SKM-1 (cell line): ENCODE measurements at regions not wholly inside any gene's neighbourhood (a gene's known extent, or its start where the extent isn't known, plus 50 kb on each side); places are given as distances from the start of the nearest gene placed in this dataset.
"Not testable (repeated sequence)": the region's sequence is repeated elsewhere in the genome, so short reads cannot be mapped to it uniquely, and the experiment has no call there.

Experiments used
- DNase-seq: peaks from one replicate; lab custom pipeline; 2025; ENCODE audit not compliant: unreplicated experiment; lab: John Stamatoyannopoulos, UW

DNA sequence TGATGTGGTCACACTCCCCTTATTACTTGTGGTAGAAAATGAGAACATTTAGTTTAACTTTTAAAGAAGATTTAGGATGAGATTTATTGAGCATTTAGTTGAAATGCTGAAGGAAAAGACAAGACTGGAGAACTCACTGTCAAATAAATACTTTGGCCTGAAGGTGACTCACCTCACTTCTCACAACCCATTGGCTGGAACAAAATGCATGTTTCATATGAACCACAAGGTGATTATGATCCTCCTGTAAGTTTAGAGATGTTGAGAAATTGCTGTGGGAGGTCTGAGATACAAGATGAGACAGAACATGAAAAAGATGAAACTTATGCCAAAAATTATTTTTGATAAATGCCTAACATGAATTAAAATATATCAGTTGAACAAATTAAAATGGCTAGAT is 1004.5 kb downstream of the SOCS6 start:
- no peak for DNase-seq

DNA sequence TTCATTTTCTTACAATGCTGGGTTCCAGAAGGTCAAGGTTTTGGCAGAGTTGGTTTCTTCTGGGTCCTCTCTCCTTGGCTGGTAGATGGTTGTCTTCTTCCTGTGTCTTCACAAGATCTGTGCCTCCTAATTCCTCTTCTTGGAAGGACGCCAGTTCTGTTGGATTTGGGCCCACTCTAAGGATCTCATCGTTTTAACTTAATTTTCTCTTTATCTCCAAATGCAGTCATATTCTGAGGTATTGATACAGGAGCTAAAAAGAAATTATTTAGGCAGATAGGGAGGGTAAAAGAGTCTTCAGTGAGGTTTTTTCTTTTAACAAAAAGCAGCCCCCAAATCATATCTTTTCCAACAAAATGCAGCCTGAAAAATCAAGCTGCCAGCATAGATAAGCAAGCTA is 998.4 kb downstream of the SOCS6 start:
- no peak for DNase-seq

DNA sequence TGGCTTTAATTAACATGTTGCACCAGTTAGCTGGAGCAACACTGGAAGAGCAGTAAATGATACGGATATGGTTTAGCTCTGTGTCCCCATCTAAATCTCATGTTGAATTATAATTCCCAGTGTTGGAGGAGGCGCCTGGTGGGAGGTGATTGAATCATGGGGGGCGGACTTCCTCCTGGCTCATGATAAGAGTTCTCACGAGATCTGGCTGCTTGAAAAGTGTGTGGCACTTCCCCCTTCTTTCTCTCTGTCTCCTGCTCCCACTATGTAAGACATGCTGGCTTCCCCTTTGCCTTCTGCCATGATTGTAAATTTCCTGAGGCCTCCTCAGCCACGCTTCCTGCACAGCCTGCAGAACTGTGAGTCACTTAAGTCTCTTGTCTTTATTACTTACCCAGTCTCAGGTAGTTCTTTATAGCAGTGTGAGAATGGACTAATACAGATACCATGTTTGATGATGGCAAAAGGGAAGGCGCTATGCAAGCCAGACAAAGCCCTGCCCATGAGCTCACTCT is 963.6 kb downstream of the SOCS6 start:
- no peak for DNase-seq

DNA sequence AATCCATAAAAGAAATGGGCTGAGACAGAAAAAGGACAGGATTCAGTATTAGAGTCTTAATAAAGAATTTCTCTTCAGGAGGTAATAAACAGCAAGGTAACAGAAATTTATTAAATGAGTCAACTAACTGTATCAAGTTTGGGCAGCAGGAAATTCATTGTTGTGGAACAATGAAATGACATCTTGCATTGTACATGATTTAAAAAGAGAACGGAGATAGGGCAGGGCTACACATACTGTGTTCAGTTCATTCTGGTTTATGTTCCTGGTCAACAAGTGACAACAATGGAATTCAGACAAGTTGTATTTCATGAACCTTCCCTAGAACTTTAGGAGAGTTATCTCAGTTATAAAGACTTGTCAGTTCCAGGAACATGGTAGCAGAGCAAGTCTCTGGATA is 961.3 kb downstream of the SOCS6 start:
- DNase-seq: no peak

DNA sequence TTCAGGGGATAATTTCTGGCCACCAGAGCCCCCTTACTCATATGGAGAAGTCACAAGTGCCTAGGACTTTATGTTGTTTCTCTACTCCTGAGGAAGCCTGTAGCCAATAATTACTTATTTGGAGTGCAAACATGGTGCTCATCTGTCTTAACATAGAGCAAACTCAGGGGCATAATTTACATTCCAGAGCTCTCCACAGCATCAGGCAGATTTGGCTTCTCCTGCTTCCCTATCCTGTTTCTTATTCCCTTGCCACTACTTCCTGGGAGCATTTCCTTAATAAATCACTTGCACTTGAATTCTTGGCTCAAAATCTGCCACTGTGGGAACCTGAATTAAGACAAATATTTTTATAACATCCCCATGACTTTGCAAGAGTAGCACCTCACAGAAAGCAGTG is 960.9 kb downstream of the SOCS6 start:
- DNase-seq: no peak

DNA sequence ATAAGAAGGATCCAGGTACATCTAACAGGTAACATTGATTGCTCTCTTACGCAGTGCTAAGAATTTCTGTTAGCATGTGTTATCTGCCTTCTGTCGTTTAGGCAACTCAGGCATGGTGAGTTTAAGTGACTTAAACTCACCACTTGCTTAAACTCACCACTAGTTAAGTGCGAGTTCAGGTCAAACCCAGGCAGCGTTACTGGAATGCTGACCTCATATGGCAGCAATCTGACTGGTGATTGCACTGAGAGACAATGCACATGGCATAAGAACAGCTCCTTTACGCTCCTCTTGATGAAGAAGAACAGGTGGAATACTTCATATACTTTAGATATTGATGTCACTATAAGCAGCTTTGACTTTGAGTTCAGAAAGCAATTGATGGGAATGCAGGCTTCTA is 954.1 kb downstream of the SOCS6 start:
- DNase-seq: no peak

DNA sequence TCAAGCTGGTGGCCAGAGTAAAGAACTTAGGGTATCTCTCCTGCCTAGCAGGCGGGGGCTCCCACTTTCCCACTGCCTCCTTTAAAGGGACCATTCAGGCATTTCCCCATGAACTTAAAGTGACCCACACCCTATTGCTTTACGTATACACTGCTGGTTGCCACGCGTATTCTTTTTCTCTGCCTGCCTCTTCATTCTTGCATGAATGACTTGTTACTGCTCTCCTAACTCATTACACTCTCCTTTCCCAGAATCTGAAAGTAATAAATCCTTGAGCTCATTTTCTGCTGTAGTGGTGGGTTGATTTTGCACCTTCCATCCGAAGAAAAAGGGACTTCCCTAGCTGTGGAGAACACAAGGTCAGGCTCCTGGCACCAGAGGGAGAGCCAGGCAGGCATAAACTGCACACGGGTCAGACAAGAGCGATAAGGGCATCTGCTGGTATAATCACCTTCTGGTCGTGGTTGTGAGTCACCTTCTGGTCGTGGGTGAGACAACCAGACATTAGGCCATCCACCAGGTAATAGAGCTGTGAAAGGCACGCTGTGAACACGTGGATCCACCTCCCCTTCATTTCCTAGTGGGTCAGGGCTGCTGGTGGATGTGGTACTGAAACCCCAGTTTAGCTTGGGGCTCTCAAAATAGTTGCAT is 950.3 kb downstream of the SOCS6 start:
- no peak for DNase-seq

DNA sequence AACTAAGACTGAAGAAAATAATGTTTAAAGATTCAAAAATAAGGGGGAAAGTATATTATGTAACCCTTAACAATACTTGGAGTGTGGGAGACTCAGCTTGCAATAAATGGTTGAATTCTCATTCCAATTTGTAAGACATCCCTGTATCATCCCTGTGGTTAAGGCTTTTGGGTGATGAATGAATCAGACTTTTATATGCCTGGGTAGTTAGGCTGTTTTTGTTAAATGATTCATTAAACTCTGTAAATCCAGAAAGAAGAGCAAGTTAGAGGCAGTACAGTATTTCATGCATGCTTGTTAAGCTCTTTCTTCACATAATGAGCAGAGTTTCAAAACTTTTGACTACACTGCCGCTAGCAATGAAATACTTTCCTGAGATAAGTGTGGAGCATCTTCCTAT is 948.8 kb downstream of the SOCS6 start:
- no peak for DNase-seq

DNA sequence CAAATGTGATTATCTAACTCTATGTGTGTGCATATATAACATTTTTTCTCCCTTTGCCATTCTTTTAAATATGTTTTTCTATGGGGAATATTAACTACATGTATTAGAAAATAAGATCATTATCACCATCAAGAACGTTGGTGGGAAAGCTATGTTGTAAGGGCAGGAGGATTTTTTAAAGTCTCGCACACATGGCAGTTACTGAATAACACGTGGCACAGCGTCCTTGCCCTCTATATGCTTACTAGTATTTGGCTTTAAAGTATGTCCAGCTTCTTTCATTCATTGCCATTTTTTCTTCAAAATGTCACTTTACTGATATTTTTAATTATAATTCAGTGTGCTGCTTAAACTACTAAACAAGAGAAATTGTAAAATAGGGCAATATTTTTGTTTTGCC is 944.3 kb downstream of the SOCS6 start:
- DNase-seq: no peak

DNA sequence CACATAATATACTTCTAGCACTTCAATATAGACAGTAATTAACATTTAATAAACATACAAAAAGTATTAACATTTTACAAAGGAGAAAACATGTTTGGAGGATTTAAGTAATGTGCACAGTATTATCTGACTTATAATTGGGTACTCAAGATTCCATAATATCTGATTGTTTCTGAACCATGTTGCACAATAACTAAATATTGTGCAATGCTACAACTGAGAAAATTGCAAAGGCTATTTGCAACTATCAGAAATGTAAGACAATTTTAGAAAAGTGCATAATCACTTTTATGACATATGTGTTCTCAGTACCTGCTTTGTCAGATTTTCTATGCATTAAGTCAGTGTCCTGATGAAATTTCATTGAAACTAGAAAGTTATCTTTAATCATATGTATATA is 934.6 kb downstream of the SOCS6 start:
- no peak for DNase-seq

DNA sequence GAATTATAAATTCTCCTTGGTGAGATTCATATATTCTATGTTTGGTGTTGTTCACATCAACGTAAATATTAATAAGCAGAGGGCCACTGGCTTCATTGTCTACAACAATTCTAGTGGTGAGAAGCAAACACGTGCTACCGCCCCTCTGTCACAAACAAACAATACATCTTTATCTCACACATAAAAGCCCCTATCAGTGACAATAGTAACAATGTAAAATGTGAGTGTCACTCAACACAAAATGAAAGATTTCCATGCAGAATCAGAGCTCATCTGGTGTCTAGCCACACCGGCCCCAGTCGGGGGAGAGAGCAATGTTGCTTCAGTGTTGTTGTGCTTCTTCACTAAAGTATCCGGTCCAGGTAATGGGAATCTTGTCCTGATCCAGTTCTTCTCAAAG is 932.6 kb downstream of the SOCS6 start:
- DNase-seq: no peak

DNA sequence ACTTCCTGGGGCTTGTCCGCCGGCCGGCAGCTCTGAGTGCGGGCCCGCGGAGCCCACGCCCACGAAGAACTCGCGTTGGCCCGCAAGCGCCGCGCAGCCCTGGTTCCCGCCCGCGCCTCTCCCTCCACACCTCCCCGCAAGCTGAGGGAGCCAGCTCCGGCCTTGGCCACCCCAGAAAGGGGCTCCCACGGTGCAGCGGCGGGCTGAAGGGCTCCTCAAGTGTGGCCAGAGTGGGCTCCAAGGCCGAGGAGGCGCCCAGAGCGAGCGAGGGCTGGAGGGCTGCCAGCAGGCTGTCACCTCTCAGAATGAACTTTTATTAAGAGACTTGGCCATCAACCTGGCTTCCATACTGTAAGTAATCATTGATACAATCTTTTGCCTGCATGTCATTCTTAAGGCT is 923.9 kb downstream of the SOCS6 start:
- DNase-seq: not testable (repeated sequence)

DNA sequence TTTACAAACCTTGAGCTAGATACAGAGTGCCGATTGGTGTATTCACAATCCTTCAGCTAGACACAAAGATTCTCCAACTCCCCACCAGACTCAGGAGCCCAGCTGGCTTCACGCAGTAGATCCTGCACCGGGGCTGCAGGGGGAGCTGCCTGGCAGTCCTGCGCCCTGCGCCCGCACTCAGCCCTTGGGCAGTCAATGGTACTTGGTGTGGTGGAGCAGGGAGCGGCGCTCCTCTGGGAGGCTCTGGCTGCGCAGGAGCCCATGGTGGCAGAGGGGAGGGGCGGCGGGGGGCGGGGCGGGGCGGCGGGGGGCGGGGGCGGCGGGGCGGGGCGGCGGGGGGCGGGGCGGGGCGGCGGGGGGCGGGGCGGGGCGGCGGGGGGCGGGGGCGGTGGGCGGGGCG is 923.4 kb downstream of the SOCS6 start:
- DNase-seq: no peak

DNA sequence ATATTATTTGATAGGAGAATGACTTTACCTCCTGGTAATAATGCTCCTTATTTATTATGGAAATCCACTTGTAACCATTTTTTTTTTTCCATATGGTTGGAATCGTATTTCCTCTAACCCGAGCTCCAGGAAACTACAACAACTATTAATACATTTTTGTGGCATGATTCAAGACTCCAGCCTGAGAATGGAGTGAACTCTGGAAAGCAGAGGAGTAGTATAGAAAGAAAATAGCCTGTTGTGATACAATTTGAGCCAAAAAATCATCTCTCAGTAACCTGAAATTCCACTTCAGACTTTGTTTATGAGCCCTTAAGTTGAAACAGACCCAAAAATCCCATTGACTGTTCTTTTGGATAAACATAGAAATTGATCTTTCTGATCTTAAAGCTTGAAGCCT is 921.1 kb downstream of the SOCS6 start:
- no peak for DNase-seq

DNA sequence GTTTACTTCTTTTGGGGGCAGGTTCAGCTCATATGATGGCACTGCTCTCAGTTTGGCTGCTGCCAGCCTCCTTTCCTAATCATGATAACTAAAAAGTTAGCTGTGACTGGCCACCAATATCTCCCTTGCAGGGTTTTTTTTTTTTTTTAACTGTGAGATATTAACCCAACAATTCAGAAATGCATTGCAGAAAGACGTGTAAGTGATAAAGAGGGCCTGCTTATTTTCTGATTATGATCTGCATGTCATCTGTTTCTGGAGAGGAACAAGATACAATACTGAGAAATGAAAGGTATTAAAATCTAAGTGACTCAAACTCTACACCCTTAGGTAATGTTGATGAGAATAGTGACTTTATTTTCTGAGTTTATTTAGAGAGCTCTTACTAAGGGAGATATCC is 905.6 kb downstream of the SOCS6 start:
- DNase-seq: no peak

DNA sequence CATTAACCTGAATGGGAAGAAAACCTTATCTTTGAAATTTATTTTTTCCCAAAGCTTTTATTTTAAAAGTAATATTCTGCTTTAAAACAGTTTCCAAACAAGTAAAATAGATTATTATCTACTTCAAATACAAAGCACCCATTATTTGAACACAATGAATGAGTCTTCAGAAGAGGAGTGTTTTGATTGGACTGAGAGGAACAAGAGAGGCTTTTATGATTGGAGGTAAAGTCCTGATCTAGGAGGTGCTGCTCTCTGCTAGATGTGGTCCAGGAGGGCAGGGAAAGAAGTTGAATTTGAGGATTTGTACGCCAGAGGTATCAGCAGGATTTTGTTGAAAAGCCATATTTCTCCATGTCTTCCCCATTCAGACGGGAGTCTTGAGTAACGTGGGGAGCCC is 900.7 kb downstream of the SOCS6 start:
- DNase-seq: no peak

DNA sequence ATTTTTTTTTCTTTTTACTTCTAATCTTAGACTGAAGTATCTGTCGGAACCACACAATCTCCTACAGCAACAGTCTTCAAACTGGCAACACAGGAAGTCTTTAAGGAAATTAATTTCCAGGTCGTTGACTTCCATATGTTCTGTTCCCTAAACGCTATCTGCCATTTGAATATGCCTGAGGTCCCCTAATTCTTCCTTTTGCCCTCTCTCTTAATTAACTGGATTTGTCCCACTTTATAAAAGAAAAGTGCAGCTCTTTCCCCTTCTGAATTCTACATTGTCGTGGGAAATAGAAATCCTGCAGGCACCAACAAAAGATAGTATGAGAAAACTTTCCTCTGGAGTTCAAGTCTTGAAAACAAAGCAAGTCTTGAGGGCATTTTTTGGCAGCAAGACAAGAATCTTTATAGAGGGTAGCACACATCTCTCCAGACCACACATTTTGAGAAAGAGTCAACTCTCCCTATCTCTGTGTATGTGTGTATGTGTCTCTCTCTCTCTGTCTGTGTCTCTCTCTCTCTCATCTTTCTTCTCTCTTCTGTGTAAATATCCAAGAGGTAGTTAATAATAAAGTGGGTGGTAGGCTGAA is 879.8 kb downstream of the SOCS6 start:
- DNase-seq: no peak

DNA sequence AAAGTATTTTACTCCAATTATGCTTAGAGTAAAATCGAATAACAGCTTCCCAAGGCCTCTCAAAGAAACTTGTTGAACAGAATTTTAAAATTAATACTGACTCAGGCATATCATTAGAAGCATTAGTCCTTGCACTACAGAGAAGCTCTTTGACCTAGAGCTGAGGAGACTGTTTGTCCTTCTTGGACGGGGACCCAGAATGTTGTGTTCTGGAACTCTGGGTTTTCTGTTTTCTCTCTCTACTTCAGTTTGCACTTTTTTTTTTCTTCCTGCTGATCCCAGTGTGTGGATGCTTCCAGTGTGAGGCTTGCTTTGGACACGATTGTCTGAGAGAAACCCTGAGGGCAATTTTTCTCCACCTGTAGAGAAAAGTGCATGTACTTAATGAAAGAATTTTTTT is 847.6 kb downstream of the SOCS6 start:
- DNase-seq: no peak

DNA sequence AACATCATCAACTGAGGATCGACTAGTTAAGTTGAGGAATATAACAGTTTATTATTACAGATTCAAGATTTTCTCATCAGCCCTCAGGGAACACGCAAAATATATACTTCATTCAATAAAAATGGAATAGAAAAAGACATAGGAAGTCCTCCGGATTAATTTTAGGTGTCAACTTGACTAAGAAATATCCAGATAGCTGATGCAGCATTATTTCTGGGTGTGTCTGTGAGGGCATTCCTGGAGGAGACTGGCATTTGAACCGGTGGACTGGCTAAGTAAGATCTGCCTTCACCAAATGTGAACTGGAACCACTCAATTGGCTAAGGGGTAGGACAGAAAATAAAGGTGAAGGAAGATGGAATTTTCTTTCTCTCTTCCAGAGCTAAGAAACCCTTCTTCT is 845.3 kb downstream of the SOCS6 start:
- DNase-seq: no peak

DNA sequence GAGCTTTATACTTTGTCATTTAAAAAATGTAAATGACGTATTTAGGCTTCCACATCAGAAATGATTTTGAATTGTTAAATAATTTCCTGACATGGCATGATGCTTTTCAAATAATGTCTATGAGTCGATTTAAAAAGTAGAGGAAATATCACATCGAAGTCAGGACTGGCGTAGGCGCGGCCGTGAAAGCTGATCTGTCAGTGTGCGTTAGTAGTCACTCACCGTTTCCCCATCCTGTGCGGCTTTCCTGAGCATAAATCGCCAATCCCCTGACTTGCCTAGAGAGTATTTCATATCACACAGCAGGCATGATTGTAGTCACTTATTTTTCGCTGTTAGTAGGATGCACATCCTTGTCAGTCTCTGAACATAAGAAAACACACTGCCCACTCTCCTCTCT is 843.1 kb downstream of the SOCS6 start:
- no peak for DNase-seq

DNA sequence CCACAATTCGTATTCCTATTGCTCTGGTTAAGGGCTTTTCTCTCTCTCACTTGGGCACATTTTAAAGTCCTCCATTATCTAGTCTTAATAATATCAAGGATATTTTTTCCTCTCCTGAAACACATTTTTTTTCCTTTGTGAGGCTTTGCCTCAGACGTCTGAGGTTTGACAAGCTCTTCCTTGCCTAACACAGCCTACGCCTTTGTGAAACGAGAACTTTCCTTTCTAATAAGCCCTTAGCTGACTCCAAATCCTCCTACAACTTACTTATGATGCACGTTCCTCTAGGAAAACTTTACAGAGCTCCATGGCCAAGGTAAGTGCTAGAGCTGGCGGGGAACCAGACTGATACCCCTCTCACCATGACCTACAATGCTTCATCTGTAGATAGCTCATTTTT is 841.5 kb downstream of the SOCS6 start:
- DNase-seq: no peak

DNA sequence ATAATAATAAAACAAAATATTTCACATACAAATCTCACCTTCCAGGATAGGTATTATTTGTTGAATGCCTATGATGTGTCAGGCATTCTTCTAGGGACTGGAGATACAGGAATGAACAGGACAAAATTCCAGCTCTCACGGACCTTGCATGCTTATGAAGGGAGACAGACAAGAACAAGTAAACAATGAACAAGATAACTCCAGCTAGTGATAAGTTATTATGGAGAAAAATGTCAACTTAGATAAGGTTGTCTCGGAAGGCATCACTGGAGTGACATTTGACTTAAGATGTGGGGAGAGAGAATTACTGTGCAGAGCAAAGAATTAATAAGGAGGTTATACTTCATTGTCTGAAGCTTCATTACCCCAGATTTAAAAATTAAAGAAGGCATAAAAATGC is 836.7 kb downstream of the SOCS6 start:
- DNase-seq: no peak

DNA sequence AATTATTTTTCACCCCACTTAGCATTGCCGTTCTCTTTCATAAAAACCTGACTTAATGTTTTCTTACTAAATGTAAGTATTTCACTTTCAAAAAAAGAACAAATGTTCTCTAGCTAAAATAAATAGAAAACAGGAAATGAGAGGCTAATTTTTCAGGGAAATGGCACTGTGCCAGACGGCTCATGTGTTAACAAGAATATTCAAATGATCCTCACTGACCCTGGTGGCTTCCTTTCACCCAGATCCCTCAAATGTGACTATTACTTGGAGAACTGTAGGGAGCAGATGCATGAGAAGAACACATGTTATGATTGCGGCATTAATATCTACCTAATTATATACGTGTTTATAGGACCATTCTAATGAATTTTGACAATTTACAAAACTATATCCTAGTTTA is 827.7 kb downstream of the SOCS6 start:
- no peak for DNase-seq
